ENCODE measurements at regions not wholly inside any gene's neighbourhood (a gene's known extent, or its start where the extent isn't known, plus 50 kb on each side); places are given as distances from the start of the nearest gene placed in this dataset.

DNA sequence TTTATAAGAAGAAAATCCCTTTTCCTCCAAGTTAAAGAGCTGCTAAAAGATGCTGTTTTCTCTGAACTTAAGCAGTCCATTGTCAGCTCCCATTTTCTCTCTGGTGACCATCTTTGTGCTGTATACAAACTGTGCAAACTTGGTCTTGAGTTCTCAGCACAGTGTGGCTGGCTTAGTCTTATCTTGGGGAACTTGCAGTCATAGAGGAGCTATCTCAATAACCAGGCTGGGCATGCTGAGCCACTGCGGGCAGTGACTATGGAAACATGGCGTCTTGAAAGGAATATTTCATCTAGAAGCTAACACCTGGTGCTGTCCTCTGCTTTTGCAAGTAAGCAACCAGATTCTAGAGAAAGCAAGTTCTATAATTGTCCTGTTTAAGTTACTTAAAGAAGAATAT, 1334.4 kb upstream of the CELF4 start:
- DNase-seq (ENCODE audit: low spot score): no peak

DNA sequence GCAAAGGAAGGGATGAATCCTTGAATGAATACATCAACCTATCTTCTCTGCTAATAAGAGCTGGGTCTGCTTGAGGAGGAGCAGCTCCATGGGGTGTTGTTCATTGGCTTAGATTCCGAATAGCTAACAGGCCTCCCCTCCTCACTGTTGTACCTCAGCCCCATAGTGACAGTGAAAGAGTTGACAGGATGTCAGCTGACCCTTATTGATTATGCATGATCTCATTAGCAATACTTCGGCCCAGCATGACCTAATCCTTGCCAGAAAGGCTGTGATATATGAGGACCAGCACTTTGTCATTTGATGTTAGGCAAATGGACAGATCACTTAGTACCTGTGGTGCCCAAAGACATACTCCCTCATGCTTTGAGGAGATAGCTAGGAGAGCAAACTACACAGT, 1333.7 kb upstream of the CELF4 start:
- DNase-seq (ENCODE audit: low spot score): no peak

DNA sequence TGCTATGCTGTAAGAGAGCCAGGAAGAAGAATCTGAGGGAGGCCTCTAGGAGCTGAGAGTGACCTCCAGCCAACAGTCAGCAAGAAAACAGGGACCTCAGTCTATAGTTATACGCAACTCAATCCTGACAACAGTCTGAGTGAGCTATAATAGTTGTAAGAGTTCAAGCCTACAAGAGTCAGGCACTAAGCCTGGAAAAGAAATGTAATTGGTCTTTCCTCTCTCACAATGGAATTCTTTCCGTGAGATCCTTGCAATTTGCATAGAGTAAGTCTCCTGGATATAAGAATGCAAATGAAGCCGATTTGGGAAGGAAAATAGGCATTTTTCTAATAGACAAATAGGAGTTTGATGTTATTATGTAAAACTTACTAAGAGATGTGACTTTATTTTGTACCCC, 1332.6 kb upstream of the CELF4 start:
- no peak for DNase-seq (ENCODE audit: low spot score)

DNA sequence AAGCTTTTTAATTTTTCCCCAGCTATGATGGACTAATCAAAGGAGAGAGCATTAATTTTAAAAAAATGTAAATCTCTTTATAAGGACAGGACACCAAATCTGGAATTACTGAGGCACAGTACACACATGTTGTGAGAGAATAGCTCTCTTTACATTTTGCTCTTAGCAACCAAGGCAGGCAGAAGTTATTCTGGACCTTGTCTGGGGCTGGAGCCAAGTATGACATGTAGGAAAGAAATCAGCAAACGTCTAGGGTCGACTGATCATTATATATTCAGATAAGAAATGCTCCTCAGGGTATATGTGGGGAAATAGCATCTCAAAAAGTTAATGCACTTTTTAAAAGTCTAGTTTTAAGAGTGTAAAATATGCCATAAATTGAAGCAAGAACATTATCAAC, 1330.0 kb upstream of the CELF4 start:
- no peak for DNase-seq (ENCODE audit: low spot score)

DNA sequence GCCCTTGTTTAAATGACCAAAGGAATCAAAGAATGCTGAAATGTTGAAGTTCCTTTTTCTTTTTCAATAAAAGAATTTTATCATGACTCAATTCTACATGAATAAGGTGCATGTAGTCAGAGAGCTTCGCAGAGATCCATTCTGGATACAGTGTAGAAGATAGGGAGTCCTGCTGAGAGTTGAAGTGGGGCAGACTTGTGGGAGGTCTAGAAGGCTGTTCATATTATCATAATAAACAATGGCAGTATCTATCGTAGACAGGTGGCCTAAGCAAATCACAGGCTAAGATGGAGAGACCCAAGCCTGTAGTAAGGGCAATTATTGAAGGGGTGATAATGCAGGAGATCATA, 1322.0 kb upstream of the CELF4 start:
- DNase-seq (ENCODE audit: low spot score): no peak

DNA sequence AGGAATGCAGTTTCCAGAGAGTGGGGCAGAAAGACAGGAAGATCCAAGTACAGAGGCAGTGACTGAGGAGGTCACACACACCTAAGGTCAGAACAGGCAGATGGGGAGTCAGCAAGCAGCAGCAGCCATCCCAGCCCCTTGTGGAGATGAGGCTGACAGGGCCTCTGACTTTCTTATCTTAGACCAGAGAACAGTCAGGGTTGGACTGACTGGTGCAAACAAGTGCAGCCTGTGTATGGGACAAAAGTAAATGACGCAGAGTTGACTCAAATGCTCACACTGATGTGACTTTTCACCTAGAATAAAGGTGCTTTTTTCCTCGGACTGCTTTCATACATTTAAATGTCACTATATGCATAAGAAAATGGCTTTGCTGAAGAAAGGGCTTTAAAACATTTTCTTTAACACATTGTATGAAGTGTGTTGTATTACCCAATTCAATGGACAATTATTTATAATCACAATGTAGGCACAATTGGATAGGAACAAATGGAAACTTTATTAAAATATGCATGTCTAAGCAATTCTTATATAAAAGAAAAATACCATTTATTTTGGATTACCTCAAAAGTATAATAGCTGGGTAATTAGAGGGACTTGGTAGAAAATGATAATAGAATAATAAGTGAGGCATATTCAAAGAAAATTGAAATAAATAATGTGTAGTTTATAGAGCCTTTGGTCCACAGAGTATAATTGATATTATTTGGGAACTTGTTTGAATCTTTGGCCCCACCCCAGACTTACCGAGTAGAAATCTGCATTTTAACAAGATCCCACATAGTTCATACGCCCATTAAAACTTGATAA, 1321.5 kb upstream of the CELF4 start:
- DNase-seq (ENCODE audit: low spot score): no peak

DNA sequence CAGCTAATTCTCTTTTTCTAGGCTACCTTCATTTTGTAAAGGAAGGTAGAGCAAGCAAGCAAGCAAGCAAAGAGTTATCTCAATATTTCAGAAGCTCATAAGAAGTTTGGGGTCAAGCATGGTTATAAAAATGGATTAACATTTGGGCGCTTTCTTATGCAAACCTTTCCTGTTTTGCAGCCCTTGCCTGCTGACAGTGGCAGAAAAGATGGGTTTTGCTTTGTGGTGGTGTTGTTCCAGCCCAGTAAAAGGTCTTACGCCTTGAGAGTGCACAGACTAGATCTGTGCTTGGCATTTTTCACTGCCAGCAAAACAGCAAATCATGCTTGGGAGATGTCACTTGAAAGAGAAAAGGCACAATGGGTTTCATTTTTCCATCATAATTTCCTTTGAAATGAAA, 1320.6 kb upstream of the CELF4 start:
- no peak for DNase-seq (ENCODE audit: low spot score)

DNA sequence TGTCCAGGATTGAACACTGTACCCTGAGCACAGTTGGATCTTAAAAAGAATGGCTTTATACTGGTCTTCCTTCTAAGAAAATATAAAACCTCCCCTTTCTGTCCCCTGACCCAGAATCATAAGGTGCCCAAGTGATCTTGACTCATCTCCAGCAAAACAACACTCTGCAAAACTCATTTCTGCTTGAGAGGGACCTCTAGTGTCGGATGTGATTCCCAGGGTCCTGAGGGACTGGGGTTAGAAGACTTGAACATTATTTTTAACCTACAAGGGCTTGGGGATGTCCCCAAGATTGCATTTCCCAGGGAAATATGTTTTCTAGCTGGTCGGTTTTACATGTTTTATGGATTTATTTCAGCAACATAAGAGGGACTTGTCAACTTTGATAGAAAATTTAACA, 1318.5 kb upstream of the CELF4 start:
- DNase-seq (ENCODE audit: low spot score): no peak

DNA sequence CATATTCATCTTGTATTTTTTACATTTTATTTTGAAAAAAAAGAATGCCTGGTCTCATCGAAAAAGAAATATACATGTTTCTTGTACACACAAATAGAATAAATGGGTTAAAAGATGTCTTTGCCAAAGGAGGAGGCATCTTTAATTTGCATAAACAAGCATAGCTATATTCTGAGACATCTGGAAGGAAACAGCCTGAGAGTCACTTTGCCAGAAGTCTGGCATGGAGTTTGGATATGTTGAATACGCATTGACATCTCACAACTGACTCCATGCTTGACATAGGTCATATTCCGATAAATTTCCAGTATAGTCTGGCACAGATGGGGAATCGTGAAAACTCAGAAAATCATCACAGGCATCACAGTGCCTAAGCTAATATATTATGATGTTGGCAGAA, 1317.5 kb upstream of the CELF4 start:
- no peak for DNase-seq (ENCODE audit: low spot score)

DNA sequence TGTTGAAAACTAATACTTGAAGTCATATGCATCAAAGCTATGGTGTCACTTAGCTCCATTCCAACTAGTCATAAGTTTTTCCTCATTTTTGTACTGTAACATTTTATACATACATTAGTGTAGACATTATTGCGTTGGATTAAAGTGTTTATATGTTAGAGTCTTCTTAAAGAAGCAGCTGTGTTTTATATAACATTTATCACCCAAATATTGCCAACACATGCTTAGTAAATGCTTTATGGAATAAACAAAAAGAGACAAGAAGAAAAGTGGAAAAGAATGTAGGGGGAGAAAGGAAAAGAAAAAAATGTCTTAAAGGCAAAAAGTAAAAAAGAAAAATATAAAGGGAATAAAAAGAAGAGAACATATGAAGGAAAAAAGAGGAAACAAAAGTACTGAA, 1314.3 kb upstream of the CELF4 start:
- no peak for DNase-seq (ENCODE audit: low spot score)

DNA sequence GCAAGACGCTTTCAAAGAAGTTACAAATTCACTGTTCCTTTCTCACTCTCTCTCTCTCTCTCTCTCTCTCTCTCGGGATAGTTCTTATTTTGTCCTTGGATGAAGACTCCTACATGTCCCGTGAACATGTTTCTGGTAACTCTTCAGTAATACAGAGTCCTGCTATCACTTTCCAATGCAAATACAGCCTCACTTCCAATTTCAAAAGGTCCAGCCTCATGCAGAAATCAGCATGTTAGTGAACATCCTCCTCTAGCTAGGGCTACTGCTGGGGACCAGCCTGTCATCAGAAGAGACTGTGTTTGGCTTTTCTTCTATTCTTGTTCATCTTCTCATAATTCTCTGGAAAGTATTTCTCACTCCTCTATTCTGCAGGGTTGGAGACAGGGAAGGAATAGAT, 1306.7 kb upstream of the CELF4 start:
- no peak for DNase-seq (ENCODE audit: low spot score)

DNA sequence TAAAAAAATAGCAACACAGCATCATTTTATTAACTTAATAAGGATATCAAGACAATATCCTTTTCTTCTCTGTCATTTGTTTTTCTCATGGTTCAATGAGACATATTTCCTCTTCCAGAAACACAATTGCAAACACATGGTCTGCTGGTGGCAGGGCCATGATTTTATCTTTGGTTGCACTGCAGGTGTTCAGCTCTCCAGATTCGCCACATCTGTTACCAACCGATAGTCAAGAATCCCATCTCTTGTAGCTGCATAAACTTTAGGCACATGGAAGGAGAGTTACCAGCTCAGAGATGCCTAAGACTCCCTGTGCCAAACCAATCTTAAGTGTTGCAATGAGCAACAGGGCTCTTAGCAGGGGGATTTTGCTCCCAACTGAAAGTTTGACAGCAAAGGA, 1303.2 kb upstream of the CELF4 start:
- no peak for DNase-seq (ENCODE audit: low spot score)

DNA sequence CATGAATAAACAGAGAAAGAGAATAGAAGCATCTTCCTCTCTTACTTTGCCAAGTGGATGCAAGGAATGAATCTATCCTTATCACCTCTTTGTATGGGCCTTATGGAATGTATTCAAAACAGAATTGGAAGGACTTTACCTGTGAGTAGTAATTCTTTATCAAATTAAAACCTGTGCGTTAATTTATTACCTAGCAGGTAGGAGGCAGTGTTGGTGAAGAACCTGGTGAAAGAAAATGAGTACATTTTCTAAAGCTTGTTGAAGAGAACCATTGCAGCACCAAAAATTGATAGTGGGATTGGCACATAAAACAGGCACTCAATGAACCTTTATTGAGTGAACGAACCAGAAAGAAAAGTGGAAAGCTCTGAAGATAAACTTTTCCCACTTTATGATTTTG, 1302.1 kb upstream of the CELF4 start:
- no peak for DNase-seq (ENCODE audit: low spot score)

DNA sequence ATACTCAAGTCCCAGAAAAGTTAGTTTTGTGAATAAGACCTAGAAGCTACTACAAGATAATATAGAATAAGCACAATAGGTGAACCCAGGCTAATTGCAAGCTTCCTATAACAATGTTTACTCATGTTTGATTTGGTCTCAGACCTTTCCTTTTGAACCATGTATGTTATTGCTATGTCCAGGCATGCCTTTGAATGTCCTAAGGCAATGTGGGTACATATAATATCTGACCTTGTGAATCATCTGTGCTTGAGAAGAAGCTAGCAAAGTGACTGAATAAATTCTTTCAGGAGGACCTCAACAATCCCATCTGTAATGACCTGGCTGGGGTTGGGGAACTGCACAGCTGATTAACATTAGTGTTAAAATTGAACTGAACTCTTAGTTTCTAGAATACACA, 1285.9 kb upstream of the CELF4 start:
- DNase-seq (ENCODE audit: low spot score): no peak

DNA sequence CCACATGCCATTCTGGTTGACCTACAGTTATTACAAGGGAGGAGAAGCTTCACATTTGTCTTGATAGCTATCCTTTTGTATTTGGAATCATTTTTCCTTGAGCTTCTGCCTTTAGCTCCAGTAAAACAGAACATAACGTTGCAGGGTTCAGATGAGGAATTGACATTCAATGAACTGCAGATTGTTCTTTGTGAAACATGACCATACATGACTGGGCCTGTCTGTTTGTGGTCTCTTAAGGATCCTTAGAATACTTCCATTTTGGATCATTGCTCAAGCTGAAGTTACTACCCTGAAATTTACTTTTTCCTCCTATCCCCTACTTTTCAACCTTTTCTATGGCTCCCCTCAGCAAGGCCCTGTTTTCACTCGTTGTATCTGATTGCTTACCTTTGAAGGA, 1281.7 kb upstream of the CELF4 start:
- no peak for DNase-seq (ENCODE audit: low spot score)

DNA sequence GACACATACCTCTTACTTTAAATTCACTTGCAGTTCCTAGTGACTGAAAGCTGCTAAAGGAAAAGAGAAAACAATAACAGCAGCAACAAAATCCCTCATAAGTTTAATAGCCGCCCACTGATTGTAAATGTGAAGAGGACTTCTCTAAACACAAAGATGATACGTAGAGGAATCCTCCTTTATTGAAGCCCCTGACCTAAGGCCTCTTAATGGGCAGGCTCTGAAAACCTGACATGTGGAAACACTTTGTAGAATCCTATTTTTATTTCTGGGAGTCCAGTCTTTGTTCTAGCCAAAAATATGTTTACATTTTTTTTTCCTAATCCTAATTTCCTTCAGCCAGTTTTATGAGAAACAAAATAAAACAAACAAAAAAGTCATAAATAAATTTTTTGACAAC, 1277.7 kb upstream of the CELF4 start:
- DNase-seq (ENCODE audit: low spot score): no peak

DNA sequence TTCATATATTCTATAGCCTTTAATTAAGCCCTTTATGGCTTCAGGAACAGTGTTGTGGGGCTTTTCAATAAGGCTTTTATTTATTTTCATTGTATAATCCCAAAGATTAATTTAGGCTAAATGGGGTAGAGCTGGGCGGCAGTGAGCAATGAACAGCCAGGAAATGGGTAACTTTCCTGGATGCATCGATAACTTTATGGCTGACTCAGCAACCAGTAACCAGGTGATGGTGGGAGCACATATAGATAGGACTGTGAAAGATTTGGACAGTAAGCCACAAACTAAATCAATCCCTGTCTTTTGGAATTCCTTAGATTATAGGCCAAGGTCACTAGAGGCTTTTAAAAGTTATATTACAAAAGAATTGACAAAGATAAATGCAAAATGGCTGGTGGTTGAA, 1260.6 kb upstream of the CELF4 start:
- no peak for DNase-seq (ENCODE audit: low spot score)

DNA sequence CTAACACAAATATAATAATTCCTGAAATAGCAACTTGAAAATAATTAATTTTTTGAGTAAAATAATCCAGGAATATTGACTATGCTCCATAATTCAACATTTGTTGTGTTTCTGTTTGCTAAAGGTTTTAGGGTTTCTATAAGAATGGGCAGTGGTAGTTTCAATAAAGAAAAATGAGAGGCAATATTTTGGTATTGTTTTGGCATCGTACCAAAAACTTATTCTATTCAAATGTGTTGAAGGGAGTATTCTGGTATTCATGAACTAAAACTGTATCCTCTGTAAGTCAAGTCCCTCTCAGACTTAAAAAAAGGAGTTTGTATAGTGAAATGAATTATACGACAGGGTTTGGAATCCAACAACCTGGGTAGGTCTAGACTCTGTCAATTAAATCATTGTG, 1245.6 kb upstream of the CELF4 start:
- no peak for DNase-seq (ENCODE audit: low spot score)

DNA sequence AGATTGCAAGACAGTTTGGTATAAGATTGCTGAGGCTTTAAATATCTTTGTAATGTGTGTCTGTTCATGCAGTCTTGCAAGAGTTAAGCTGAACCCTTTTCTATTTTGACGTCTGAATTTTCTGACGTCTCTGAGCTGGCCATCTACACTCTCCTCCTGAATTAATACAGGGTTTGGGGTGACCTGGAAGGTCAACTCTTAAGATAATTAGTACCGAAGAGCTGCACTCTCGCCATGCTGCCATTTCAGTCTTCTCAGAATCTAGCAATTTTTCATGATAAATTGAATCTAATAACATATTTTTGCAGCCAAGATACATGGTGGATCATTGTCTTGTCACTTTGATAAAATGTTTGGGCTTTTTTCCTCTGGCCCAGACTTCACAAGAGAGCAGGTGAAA, 1245.2 kb upstream of the CELF4 start:
- DNase-seq (ENCODE audit: low spot score): no peak

DNA sequence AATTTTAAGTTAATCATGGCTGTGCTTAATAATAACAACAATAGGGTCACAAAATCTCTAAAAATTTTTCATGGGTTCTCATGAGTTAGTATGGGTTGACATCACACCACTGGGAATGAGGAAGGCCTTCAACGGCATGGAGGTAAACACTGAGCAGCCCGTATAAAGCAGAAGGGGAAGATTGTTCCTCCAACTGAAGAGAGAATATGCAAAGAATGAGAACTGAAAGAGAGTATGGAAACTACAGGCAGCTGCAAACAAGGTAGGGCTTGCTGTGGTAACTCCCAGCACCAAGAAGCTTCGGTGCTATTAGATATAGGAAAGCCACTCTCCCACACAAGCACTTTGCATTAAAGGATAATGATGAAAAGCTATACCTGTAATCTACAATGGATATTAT, 1242.3 kb upstream of the CELF4 start:
- DNase-seq (ENCODE audit: low spot score): no peak

DNA sequence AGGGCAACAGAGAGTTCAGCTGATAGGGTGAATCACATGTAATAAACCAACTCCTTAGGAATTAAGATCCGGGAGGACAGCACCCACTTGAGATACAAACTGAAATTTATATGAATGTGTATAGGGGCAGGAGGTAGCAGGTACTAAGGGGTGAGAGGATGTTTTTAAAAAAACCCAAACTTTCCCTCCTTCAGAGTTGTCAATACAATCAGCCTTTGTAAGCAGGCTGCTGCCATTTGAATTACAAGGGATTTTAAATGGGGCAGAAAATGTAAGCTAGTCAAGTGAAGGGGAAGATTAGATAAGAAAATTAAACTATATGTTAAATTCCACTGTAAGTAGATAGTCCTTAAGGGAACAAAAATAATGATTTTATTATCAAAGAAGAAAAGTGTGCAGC, 1239.7 kb upstream of the CELF4 start:
- no peak for DNase-seq (ENCODE audit: low spot score)

DNA sequence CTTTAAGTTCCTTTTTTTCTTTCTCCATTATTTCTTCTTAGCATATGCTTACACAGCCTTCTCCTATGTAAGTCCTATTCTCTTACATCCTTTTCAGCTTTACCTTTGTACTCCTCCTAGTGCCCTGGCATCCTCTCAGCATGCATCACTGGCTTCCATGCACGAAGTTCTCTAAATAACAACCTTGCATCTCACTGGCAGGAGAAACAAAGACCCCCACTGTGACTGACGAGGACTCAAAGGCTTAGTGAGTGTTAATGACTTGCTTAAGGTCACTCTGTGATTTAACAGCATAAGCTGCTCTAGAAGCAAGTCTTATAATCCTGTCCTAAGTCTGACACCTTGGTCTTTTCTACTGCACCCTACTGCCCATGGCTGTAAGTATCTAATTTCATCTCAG, 1236.0 kb upstream of the CELF4 start:
- DNase-seq (ENCODE audit: low spot score): no peak

DNA sequence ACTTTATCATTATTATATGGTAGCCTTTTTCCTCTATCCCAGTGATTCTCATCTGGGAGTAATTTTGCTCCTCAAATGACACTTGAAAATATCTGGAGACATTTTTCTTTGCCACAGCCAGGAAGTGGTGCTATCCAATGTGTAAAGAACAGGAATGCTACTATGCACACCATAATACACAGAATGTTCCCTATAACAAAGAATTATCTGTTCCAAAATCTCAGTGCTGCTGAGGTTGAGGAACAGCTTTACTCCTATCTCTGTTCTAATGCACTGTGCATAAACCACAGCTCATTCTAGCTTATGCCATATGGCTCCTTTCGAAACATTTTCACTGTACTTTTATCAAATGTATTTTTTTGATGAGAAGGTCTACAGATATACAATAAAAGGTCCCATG, 1231.2 kb upstream of the CELF4 start:
- DNase-seq (ENCODE audit: low spot score): no peak

DNA sequence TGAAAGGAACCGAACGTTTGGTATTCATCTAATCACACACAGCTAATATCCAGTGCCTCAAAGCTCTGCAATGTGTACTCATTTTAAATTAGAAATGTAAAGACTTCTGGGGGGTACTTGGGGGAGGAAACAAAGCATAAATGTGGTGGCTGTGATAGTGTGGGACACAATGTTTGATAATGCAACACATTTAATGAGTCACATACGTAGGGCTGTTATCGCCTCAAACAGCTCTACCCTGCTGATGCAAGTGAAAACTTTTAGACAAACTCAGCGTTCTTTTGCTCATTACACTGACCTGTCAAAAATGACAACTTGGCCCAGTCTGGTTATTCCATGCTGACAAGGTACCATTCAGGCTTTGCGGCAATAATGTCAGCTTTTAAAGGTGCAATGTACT, 1227.1 kb upstream of the CELF4 start:
- no peak for DNase-seq (ENCODE audit: low spot score)

DNA sequence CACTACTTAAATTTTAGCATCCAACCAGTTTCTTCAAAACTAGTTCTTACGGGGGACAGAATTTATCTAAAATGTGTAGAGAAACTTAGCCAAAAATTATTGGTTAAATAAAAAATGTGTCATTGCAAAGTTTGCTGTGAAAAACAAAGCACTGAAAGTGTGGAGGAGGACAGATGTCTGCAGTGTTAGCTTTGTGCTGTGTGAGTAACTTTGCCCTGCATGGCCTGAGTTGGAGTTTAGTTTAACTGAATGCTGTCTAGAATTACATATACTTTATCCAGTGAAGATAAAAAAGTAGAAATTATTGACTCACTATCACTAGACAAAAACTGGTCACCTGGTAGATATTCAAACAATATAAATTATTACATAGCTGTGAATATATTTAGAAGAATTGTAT, 1225.2 kb upstream of the CELF4 start:
- no peak for DNase-seq (ENCODE audit: low spot score)

All from AG08395 (cell line).